ENCODE measurements at regions not wholly inside any gene's neighbourhood (a gene's known extent, or its start where the extent isn't known, plus 50 kb on each side); places are given as distances from the start of the nearest gene placed in this dataset.
A peak's percentile ranks its signal among the peaks of the same experiment; 100 is the strongest.

- DNase-seq (ENCODE audit: low spot score) = no peak
- in situ Hi-C loops (cut with MboI; ENCODE audit: low sequenced_read_pairs, unreplicated experiment) = no loop called here
- TF ChIP-seq CTCF (IDR thresholded peaks at IDR 0.05; ENCODE audit: borderline replicate concordance, control extremely low read depth, extremely low read depth, insufficient read depth, missing control alignments) = no peak
These were observed 81.1 kb upstream of the ADO start for GRCh38 chr10:62723375-62723774.

- in situ Hi-C loops (cut with MboI; ENCODE audit: low sequenced_read_pairs, unreplicated experiment) = no loop called here
- TF ChIP-seq CTCF (IDR thresholded peaks at IDR 0.05; ENCODE audit: borderline replicate concordance, control extremely low read depth, extremely low read depth, insufficient read depth, missing control alignments) = no peak
- no peak for DNase-seq (ENCODE audit: low spot score)
These were observed 80.1 kb upstream of the ADO start for GRCh38 chr10:62724465-62724864.

DNA sequence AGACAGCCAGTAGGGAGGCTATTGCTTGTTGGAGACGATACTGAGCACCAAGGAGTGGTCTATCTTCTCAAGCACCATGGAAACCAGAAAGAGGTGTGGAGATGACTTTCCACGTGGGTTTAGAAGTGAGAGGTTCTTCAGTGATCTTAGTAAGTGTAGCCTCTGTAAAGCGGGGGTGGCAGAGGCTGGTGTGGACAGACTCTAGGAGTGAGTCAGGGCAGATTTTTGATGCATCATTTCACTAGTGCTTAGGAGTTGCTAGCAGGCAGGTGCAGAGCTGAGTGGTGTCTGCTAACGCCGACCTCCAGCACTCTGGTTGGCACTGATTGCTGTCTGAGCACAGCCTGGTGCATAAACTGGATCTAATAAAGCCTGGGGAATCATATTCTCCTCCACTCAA, 78.4 kb upstream of the ADO start:
- DNase-seq (ENCODE audit: low spot score) = peak; percentile 66
- no peak for TF ChIP-seq CTCF (IDR thresholded peaks at IDR 0.05; ENCODE audit: borderline replicate concordance, control extremely low read depth, extremely low read depth, insufficient read depth, missing control alignments)
- in situ Hi-C loops (cut with MboI; ENCODE audit: low sequenced_read_pairs, unreplicated experiment) = no loop called here

GRCh38 chr10:62726638-62727037, 77.9 kb upstream of the ADO start:
- no peak for TF ChIP-seq CTCF (IDR thresholded peaks at IDR 0.05; ENCODE audit: borderline replicate concordance, control extremely low read depth, extremely low read depth, insufficient read depth, missing control alignments)
- DNase-seq (ENCODE audit: low spot score) = no peak
- in situ Hi-C loops (cut with MboI; ENCODE audit: low sequenced_read_pairs, unreplicated experiment) = no loop called here

DNA sequence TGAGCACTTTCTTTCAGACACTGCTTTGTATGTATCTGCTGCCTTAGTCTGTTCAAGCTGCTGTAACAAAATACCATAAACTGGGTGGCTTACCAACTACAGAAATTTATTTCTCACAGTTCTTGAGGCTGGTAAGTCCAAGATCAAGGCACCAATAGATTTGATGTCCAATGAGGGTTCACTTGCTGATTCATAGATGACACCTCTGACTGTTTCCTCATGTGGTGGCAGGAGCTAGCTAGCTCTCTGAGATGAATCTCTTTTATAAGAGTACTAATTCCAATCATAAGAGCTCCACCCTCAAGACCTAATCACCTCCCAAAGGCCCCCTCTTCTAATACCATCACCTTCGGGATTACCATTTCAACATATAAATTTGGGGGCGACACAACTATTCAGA, 76.6 kb upstream of the ADO start:
- in situ Hi-C loops (cut with MboI; ENCODE audit: low sequenced_read_pairs, unreplicated experiment) = no loop called here
- no peak for DNase-seq (ENCODE audit: low spot score)
- no peak for TF ChIP-seq CTCF (IDR thresholded peaks at IDR 0.05; ENCODE audit: borderline replicate concordance, control extremely low read depth, extremely low read depth, insufficient read depth, missing control alignments)

- in situ Hi-C loops (cut with MboI; ENCODE audit: low sequenced_read_pairs, unreplicated experiment) = no loop called here
- no peak for TF ChIP-seq CTCF (IDR thresholded peaks at IDR 0.05; ENCODE audit: borderline replicate concordance, control extremely low read depth, extremely low read depth, insufficient read depth, missing control alignments)
- DNase-seq (ENCODE audit: low spot score) = no peak
These were observed 76.0 kb upstream of the ADO start for GRCh38 chr10:62728479-62728878.
